Brain microvascular endothelial cell (primary cell): ENCODE measurements at regions not wholly inside any gene's neighbourhood (a gene's known extent, or its start where the extent isn't known, plus 50 kb on each side); places are given as distances from the start of the nearest gene placed in this dataset.

Experiments used
- DNase-seq: peaks from one replicate; pipeline ENCODE4 v3.0.0-alpha.2; 2020
- H3K27ac ChIP-seq: fragments of 250-450 bp; sonication (Bioruptor Pico); 2 replicates; pipeline ENCODE4 v1.5.1; 2020; ENCODE audit warnings: mild to moderate bottlenecking, moderate library complexity
- H3K27me3 ChIP-seq: fragments of 250-450 bp; sonication (Bioruptor Pico); replicated peaks from 2 replicates; pipeline ENCODE4 v1.5.1; 2020; ENCODE audit warnings: mild to moderate bottlenecking
- H3K36me3 ChIP-seq: fragments of 250-450 bp; sonication (Bioruptor Pico); replicated peaks from 2 replicates; pipeline ENCODE4 v1.5.1; 2020; ENCODE audit warnings: mild to moderate bottlenecking
- H3K4me3 ChIP-seq: 2 replicates; pipeline ENCODE4 v1.5.1; 2011; ENCODE audit warnings: low read depth, mild to moderate bottlenecking, control low read depth, low read length, moderate library complexity
- CTCF ChIP-seq: IDR thresholded peaks from 2 replicates; pipeline ENCODE4 v1.5.1; 2011; ENCODE audit warnings: low read depth, mild to moderate bottlenecking, moderate library complexity, low read length, control low read depth, inconsistent platforms; ENCODE audit errors: missing control alignments
- in situ Hi-C: cut with HindIII; loops from 2 replicates; pipeline ENCODE4 v1.10.0; 2017; ENCODE audit warnings: low sequenced_read_pairs, low pct_ligation_motif_present

GRCh38 chr13:106917024-106917571 is 349.2 kb upstream of the ARGLU1 start:
- H3K36me3 ChIP-seq: no peaks in the 10 kb centered on the region
- H3K4me3 ChIP-seq: peak overlapping the region; percentile 68
- no peak for TF ChIP-seq CTCF
- in situ Hi-C loops: no loop called here
- no peak for DNase-seq
- no peaks in the 10 kb centered on the region for H3K27me3 ChIP-seq
- no peak overlapping the region for H3K27ac ChIP-seq

- Histone ChIP-seq H3K27me3 (no peaks in the 10 kb centered on the region), H3K4me3 (no peak overlapping the region), H3K36me3 (no peaks in the 10 kb centered on the region), H3K27ac (peak overlapping the region; percentile 7)
- no peak for TF ChIP-seq CTCF
- in situ Hi-C loops: no loop called here
- peak; percentile 11 for DNase-seq
Observed at GRCh38 chr13:106916329-106916976, 348.5 kb upstream of the ARGLU1 start.

DNA sequence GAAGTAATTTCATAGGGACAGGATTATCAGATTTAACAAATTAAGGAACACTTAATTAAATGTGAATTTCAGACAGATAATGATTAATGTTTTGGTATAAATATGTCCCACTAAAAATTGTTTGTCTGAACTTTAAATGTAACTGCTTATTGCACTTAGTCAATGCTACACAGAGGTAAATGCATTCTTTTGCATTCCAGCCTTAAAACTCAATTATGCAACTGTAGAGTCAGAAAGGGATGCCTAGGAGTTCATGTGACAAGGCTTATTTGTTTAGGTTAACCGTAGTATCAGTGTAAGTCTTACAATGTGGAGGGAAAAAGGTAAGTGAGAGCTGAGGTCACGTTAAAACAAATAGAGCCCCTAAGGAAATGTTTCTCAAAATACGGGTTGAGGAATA is 347.2 kb upstream of the ARGLU1 start:
- Histone ChIP-seq H3K36me3 (no peaks in the 10 kb centered on the region), H3K4me3 (no peak overlapping the region), H3K27me3 (no peaks in the 10 kb centered on the region), H3K27ac (no peak overlapping the region)
- in situ Hi-C loops: no loop called here
- no peak for DNase-seq
- no peak for TF ChIP-seq CTCF

GRCh38 chr13:106911627-106912026 is 343.7 kb upstream of the ARGLU1 start:
- Histone ChIP-seq H3K36me3 (no peaks in the 10 kb centered on the region), H3K27me3 (no peaks in the 10 kb centered on the region), H3K4me3 (no peak overlapping the region), H3K27ac (no peak overlapping the region)
- in situ Hi-C loops: no loop called here
- peak; percentile 14 for DNase-seq
- no peak for TF ChIP-seq CTCF

DNA sequence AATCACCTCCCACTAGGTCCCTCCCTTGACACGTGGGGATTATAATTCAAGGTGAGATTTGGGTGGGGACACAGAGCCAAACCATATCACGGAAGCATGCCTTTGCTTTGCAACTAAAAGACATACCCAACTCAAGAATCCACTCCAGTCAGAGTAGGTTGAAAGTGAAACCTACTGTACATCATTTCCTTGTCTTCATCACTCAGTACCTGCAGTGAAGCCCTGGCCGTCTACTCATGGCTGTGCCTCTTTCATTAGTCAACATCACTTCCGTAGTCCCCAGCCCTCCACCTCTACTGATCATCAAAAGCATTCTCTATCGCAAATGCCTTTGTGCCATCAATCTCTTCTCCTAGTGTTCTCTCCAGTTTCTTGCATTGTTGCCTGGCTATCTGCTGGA is 343.1 kb upstream of the ARGLU1 start:
- H3K27me3 ChIP-seq: no peaks in the 10 kb centered on the region
- TF ChIP-seq CTCF: no peak
- in situ Hi-C loops: no loop called here
- H3K36me3 ChIP-seq: no peaks in the 10 kb centered on the region
- DNase-seq: no peak
- H3K27ac ChIP-seq: no peak overlapping the region
- H3K4me3 ChIP-seq: no peak overlapping the region
